DOHH2 (cell line): ENCODE measurements at regions not wholly inside any gene's neighbourhood (a gene's known extent, or its start where the extent isn't known, plus 50 kb on each side); places are given as distances from the start of the nearest gene placed in this dataset.

Source experiments
- H3F3A ChIP-seq: fragments of 200-600 bp; sonication (generic), shearing (Covaris generic); 2 replicates; pipeline ENCODE4 v1.6.0; 2016; ENCODE audit warnings: antibody characterized with exemption, mild to moderate bottlenecking; ENCODE audit not compliant: control insufficient read depth, insufficient read depth
- H3K27ac ChIP-seq: fragments of 200-600 bp; sonication (generic); 2 replicates; pipeline ENCODE4 v1.5.1; 2014; ENCODE audit warnings: low read depth, mild to moderate bottlenecking, low read length, moderate library complexity
- H3K27me3 ChIP-seq: fragments of 200-600 bp; sonication (generic); 2 replicates; pipeline ENCODE4 v1.6.1; 2014; ENCODE audit warnings: mild to moderate bottlenecking, low read length, mixed read lengths; ENCODE audit not compliant: control insufficient read depth
- H3K36me3 ChIP-seq: fragments of 200-600 bp; sonication (generic); 2 replicates; pipeline ENCODE4 v1.6.1; 2014; ENCODE audit warnings: mild to moderate bottlenecking, low read length, moderate library complexity, mixed read lengths; ENCODE audit not compliant: control insufficient read depth
- H3K4me1 ChIP-seq: fragments of 200-600 bp; sonication (generic); 2 replicates; pipeline ENCODE4 v1.6.1; 2014; ENCODE audit warnings: mild to moderate bottlenecking, low read length, mixed read lengths; ENCODE audit not compliant: control insufficient read depth
- H3K4me2 ChIP-seq: fragments of 200-600 bp; sonication (generic); 2 replicates; pipeline ENCODE4 v1.6.0; 2014; ENCODE audit warnings: mild to moderate bottlenecking, low read length, moderate library complexity
- H3K4me3 ChIP-seq: fragments of 200-600 bp; sonication (generic); 2 replicates; pipeline ENCODE4 v1.5.1; 2014; ENCODE audit warnings: mild to moderate bottlenecking, low read length, mixed read lengths
- H3K79me2 ChIP-seq: fragments of 200-600 bp; sonication (generic); 2 replicates; pipeline ENCODE4 v1.6.1; 2014; ENCODE audit warnings: mild to moderate bottlenecking, low read length, mixed read lengths; ENCODE audit not compliant: control insufficient read depth
- H3K9me2 ChIP-seq: fragments of 200-600 bp; sonication (generic); replicated peaks from 2 replicates; pipeline ENCODE4 v1.6.1; 2014; ENCODE audit warnings: mild to moderate bottlenecking, low read length, mixed read lengths; ENCODE audit not compliant: control insufficient read depth
- H3K9me3 ChIP-seq: fragments of 200-600 bp; sonication (generic); 2 replicates; pipeline ENCODE4 v1.6.1; 2014; ENCODE audit warnings: antibody characterized with exemption, low read length, mixed read lengths; ENCODE audit not compliant: control insufficient read depth, insufficient read depth
- H4K20me1 ChIP-seq: fragments of 200-600 bp; sonication (generic); 2 replicates; pipeline ENCODE4 v1.6.0; 2014; ENCODE audit warnings: low read depth, mild to moderate bottlenecking, antibody characterized with exemption, low read length, moderate library complexity; ENCODE audit not compliant: control insufficient read depth, insufficient read depth
- EZH2phosphoT487 ChIP-seq: fragments of 200-600 bp; sonication (generic); IDR thresholded peaks from 2 replicates; pipeline ENCODE4 v1.6.1; 2017; ENCODE audit warnings: borderline replicate concordance, mild to moderate bottlenecking, antibody characterized with exemption, low read length, moderate library complexity, mixed read lengths
- TF ChIP-seq, protein P1 (sequence below): fragments of 200-600 bp; sonication (generic); IDR thresholded peaks from one replicate; pipeline ENCODE4 v1.5.1; 2014; ENCODE audit warnings: antibody characterized with exemption, mild to moderate bottlenecking, low read depth, low read length; ENCODE audit not compliant: poor library complexity, severe bottlenecking

DNA sequence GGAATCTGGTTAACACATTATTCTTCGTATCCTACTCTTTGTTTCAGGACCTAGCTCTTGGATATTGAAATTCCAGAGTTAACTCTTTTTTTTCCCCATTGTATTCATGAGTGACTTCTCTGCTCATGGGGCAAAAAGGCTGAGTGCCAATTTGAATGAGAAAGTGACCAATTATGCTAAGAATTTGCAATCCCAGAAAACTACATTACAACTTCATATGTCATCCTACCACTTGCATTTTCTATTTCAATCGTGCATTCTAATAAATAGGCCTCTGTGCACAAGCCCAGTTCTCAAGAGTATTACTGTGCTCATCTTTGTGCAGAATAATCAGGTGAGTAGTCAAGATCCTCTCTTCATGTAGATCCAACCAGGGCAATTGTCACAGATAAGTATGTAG is 537.8 kb downstream of the OTOL1 start:
- Histone ChIP-seq H3K27me3 (no peaks in the 10 kb centered on the region), H3K9me3 (no peaks in the 10 kb centered on the region), H3K4me2 (no peak overlapping the region), H4K20me1 (no peaks in the 10 kb centered on the region), H3F3A (no peaks in the 10 kb centered on the region), H3K36me3 (no peaks in the 10 kb centered on the region), H3K4me3 (no peak overlapping the region), H3K9me2 (no peaks in the 10 kb centered on the region), H3K79me2 (no peaks in the 10 kb centered on the region), H3K27ac (no peak overlapping the region), H3K4me1 (no peaks in the 10 kb centered on the region)
- TF ChIP-seq EZH2phosphoT487, result no peak
- TF ChIP-seq, protein P1, sequence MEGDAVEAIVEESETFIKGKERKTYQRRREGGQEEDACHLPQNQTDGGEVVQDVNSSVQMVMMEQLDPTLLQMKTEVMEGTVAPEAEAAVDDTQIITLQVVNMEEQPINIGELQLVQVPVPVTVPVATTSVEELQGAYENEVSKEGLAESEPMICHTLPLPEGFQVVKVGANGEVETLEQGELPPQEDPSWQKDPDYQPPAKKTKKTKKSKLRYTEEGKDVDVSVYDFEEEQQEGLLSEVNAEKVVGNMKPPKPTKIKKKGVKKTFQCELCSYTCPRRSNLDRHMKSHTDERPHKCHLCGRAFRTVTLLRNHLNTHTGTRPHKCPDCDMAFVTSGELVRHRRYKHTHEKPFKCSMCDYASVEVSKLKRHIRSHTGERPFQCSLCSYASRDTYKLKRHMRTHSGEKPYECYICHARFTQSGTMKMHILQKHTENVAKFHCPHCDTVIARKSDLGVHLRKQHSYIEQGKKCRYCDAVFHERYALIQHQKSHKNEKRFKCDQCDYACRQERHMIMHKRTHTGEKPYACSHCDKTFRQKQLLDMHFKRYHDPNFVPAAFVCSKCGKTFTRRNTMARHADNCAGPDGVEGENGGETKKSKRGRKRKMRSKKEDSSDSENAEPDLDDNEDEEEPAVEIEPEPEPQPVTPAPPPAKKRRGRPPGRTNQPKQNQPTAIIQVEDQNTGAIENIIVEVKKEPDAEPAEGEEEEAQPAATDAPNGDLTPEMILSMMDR, result no peak

DNA sequence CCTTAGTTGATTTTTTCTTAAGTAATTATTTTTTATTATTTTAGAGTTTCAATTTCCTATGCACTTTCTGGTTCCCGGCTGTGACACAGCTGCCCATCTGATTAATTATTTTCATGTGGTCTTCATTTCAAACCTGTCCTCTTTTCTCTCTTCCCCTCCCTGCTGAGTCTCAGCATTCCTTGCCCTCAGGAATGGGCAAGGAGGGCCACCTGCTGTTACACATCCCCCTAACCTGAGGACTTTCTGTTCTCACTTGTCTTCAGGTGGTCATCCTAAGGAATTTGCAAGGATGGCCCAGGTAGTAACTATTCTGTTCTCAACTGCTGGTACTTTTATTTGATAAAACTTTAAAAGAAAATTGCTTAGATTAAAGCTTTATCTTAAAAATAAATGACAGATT is 545.0 kb downstream of the OTOL1 start:
- H3K36me3 ChIP-seq, result no peaks in the 10 kb centered on the region
- H3K4me3 ChIP-seq, result no peak overlapping the region
- H3K9me3 ChIP-seq, result no peaks in the 10 kb centered on the region
- no peak overlapping the region for H3K4me2 ChIP-seq
- H3K27ac ChIP-seq, result no peak overlapping the region
- no peaks in the 10 kb centered on the region for H3K9me2 ChIP-seq
- no peaks in the 10 kb centered on the region for H3K27me3 ChIP-seq
- H3F3A ChIP-seq, result no peaks in the 10 kb centered on the region
- no peaks in the 10 kb centered on the region for H3K79me2 ChIP-seq
- H4K20me1 ChIP-seq, result no peaks in the 10 kb centered on the region
- H3K4me1 ChIP-seq, result no peaks in the 10 kb centered on the region
- no peak for TF ChIP-seq EZH2phosphoT487
- TF ChIP-seq, protein P1, result no peak

DNA sequence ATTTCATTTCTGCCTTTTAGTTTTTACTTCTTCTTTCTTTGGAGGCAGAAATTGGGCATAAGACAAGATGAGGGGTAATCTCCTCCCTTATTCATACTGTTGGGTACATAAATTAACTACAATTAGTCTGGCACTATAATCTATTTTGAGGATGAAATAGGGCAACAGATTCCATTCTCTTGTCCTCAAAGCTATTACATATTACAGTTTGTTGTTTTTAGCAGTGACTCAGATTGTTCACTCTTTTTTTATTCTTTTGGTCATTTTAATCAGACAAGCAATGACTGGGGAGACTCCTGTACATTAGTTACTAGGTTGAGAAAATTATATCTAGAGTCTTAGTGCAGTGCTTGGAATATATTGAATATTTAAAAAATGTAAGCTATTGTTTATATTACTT is 556.0 kb downstream of the OTOL1 start:
- no peaks in the 10 kb centered on the region for H3F3A ChIP-seq
- H3K4me2 ChIP-seq, result no peak overlapping the region
- H3K4me3 ChIP-seq, result no peak overlapping the region
- H3K79me2 ChIP-seq, result no peaks in the 10 kb centered on the region
- no peaks in the 10 kb centered on the region for H3K27me3 ChIP-seq
- no peaks in the 10 kb centered on the region for H3K36me3 ChIP-seq
- H4K20me1 ChIP-seq, result no peaks in the 10 kb centered on the region
- TF ChIP-seq, protein P1, result no peak
- no peak for TF ChIP-seq EZH2phosphoT487
- no peaks in the 10 kb centered on the region for H3K9me2 ChIP-seq
- H3K9me3 ChIP-seq, result no peaks in the 10 kb centered on the region
- no peak overlapping the region for H3K27ac ChIP-seq
- no peaks in the 10 kb centered on the region for H3K4me1 ChIP-seq
